HEK293 (cell line): ENCODE measurements at regions not wholly inside any gene's neighbourhood (a gene's known extent, or its start where the extent isn't known, plus 50 kb on each side); places are given as distances from the start of the nearest gene placed in this dataset.

ENCODE experiments used
- CTCF ChIA-PET: fragments of 350-600 bp; formaldehyde crosslinking; extraction: SDS; loops from one replicate; lab custom pipeline; 2021; ENCODE audit warnings: antibody characterized with exemption; lab: Yijun Ruan, JAX
- POLR2A ChIA-PET: fragments of 300-600 bp; formaldehyde crosslinking; extraction: SDS; loops from one replicate; lab custom pipeline; 2020; ENCODE audit warnings: antibody characterized with exemption, inconsistent platforms; lab: Yijun Ruan, JAX
- H3K27ac ChIP-seq: fragments of 200-500 bp; sonication (Bioruptor generic); 2 replicates; pipeline ENCODE4 v1.5.1; 2014; ENCODE audit warnings: low read depth, low read length, control low read depth, inconsistent platforms; ENCODE audit errors: extremely low read depth
- H3K36me3 ChIP-seq, 2 experiments: fragments of 200-500 bp in 1 of 2; sonication (Bioruptor generic) in 1 of 2; 1 replicate in 1 of 2; 2 replicates in 1 of 2; pipeline ENCODE4 v1.5.1; 2014 to 2017; ENCODE audit warnings: inconsistent platforms in 2 of 2, low read length in 2 of 2; ENCODE audit not compliant: control insufficient read depth in 2 of 2, insufficient read depth in 1 of 2
- H3K4me1 ChIP-seq: fragments of 200-500 bp; sonication (Bioruptor generic); 2 replicates; pipeline ENCODE4 v1.5.1; 2014; ENCODE audit warnings: mild to moderate bottlenecking, low read length, inconsistent platforms; ENCODE audit not compliant: control insufficient read depth, insufficient read depth
- H3K4me3 ChIP-seq: 2 replicates; pipeline ENCODE4 v1.5.1; 2011; ENCODE audit warnings: low read depth, mild to moderate bottlenecking, control low read depth, low read length, moderate library complexity
- H3K9me3 ChIP-seq: fragments of 200-500 bp; sonication (Bioruptor generic); 2 replicates; pipeline ENCODE4 v1.5.1; 2014; ENCODE audit warnings: low read depth, low read length, inconsistent platforms; ENCODE audit not compliant: control insufficient read depth, insufficient read depth
- ATF2 ChIP-seq: fragments of 450-650 bp; formaldehyde crosslinking; IDR thresholded peaks from 2 replicates; pipeline ENCODE4 v1.5.1; 2016; ENCODE audit warnings: missing biosample characterization, missing genetic modification characterization, low read depth
- HOXD13 ChIP-seq: sonication (generic); formaldehyde crosslinking; IDR thresholded peaks from 2 replicates; pipeline ENCODE4 v1.8.0; 2022; ENCODE audit warnings: missing genetic modification reagents, borderline replicate concordance
- SCRT1 ChIP-seq: fragments of 450-650 bp; formaldehyde crosslinking; IDR thresholded peaks from 2 replicates; pipeline ENCODE4 v1.5.1; 2016; ENCODE audit warnings: missing biosample characterization, missing genetic modification characterization, borderline replicate concordance
- ZBTB1 ChIP-seq: fragments of 450-650 bp; formaldehyde crosslinking; IDR thresholded peaks from 2 replicates; pipeline ENCODE4 v1.5.1; 2016; ENCODE audit warnings: missing biosample characterization, missing genetic modification characterization
- ZBTB20 ChIP-seq: fragments of 450-650 bp; formaldehyde crosslinking; IDR thresholded peaks from 2 replicates; pipeline ENCODE4 v1.5.1; 2016; ENCODE audit warnings: missing biosample characterization, missing genetic modification characterization
- ZFP37 ChIP-seq: fragments of 450-650 bp; formaldehyde crosslinking; IDR thresholded peaks from 2 replicates; pipeline ENCODE4 v1.5.1; 2016; ENCODE audit warnings: missing biosample characterization, missing genetic modification characterization
- ZNF221 ChIP-seq: fragments of 450-650 bp; formaldehyde crosslinking; IDR thresholded peaks from 2 replicates; pipeline ENCODE4 v1.5.1; 2017; ENCODE audit warnings: missing biosample characterization, missing genetic modification characterization, borderline replicate concordance
- ZNF223 ChIP-seq: fragments of 450-650 bp; formaldehyde crosslinking; IDR thresholded peaks from 2 replicates; pipeline ENCODE4 v1.5.1; 2016; ENCODE audit warnings: missing biosample characterization, missing genetic modification characterization
- ZNF239 ChIP-seq: fragments of 450-650 bp; formaldehyde crosslinking; IDR thresholded peaks from 2 replicates; pipeline ENCODE4 v1.5.1; 2016; ENCODE audit warnings: missing biosample characterization, missing genetic modification characterization
- ZNF26 ChIP-seq: fragments of 450-650 bp; formaldehyde crosslinking; IDR thresholded peaks from 2 replicates; pipeline ENCODE4 v1.5.1; 2016; ENCODE audit warnings: missing biosample characterization, missing genetic modification characterization
- ZNF394 ChIP-seq: fragments of 450-650 bp; formaldehyde crosslinking; IDR thresholded peaks from 2 replicates; pipeline ENCODE4 v1.5.1; 2016; ENCODE audit warnings: missing biosample characterization, missing genetic modification characterization, mild to moderate bottlenecking, moderate library complexity, borderline replicate concordance
- ZNF449 ChIP-seq: fragments of 450-650 bp; formaldehyde crosslinking; IDR thresholded peaks from 2 replicates; pipeline ENCODE4 v1.5.1; 2017; ENCODE audit warnings: missing biosample characterization, mild to moderate bottlenecking, missing genetic modification characterization, moderate library complexity
- ZNF521 ChIP-seq: fragments of 450-650 bp; formaldehyde crosslinking; IDR thresholded peaks from 2 replicates; pipeline ENCODE4 v1.5.1; 2017; ENCODE audit warnings: missing biosample characterization, mild to moderate bottlenecking, missing genetic modification characterization
- ZNF585B ChIP-seq: fragments of 450-650 bp; formaldehyde crosslinking; IDR thresholded peaks from 2 replicates; pipeline ENCODE4 v1.5.1; 2016; ENCODE audit warnings: missing biosample characterization, missing genetic modification characterization
- ZNF596 ChIP-seq: fragments of 450-650 bp; IDR thresholded peaks from 2 replicates; pipeline ENCODE4 v1.5.0; 2018; ENCODE audit warnings: missing biosample characterization, mild to moderate bottlenecking, missing genetic modification characterization, moderate library complexity
- ZNF670 ChIP-seq: fragments of 450-650 bp; formaldehyde crosslinking; IDR thresholded peaks from 2 replicates; pipeline ENCODE4 v1.5.1; 2016; ENCODE audit warnings: missing biosample characterization, missing genetic modification characterization, low read depth
- ZNF707 ChIP-seq: fragments of 450-650 bp; formaldehyde crosslinking; IDR thresholded peaks from 2 replicates; pipeline ENCODE4 v1.5.1; 2016; ENCODE audit warnings: missing biosample characterization, missing genetic modification characterization
- TF ChIP-seq, protein P1 (sequence below): fragments of 450-650 bp; formaldehyde crosslinking; IDR thresholded peaks from 2 replicates; pipeline ENCODE4 v1.5.1; 2016; ENCODE audit warnings: missing biosample characterization, missing genetic modification characterization

DNA sequence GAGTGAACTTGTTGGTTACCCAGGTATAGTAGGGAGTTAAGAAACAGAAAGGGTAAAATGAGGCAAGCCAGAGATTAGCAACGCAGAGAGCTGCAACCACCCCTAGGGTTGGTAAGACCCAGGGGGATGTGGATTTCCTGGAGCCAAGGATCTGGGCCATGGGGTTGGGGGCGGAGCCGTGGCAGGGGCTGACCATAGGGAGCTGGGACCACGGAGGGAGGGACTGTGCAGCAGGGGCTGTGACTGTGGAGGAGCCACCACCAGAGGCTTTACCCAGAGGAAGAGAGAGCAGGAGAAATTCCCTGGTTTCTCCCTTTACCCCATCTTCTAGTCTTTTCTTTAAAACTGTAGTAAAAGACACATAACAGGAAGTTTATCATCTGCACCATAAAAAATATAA, 58.6 kb upstream of the BAIAP2L1 start:
- H3K4me1 ChIP-seq = no peaks in the 10 kb centered on the region
- no peak overlapping the region for H3K27ac ChIP-seq
- H3K9me3 ChIP-seq = no peaks in the 10 kb centered on the region
- ChIA-PET POLR2A (no interaction called here), CTCF (interaction anchor here (0.6 to 1.2 kb wide), 3 partner anchors 38 to 370 kb away, joined by 3 to 4 read pairs (median 3); no protein-coding TSS in a partner anchor)
- H3K4me3 ChIP-seq = no peak overlapping the region
- no peak for TF ChIP-seq ZBTB20
- no peak for TF ChIP-seq ZNF239
- TF ChIP-seq SCRT1 (tag by site-specific recombination) = no peak
- no peak for TF ChIP-seq ZNF670 (tag by site-specific recombination)
- TF ChIP-seq, protein P1, sequence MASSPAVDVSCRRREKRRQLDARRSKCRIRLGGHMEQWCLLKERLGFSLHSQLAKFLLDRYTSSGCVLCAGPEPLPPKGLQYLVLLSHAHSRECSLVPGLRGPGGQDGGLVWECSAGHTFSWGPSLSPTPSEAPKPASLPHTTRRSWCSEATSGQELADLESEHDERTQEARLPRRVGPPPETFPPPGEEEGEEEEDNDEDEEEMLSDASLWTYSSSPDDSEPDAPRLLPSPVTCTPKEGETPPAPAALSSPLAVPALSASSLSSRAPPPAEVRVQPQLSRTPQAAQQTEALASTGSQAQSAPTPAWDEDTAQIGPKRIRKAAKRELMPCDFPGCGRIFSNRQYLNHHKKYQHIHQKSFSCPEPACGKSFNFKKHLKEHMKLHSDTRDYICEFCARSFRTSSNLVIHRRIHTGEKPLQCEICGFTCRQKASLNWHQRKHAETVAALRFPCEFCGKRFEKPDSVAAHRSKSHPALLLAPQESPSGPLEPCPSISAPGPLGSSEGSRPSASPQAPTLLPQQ (tag by site-specific recombination) = no peak
- TF ChIP-seq ZBTB1 (tag by site-specific recombination) = no peak
- no peak for TF ChIP-seq ZNF221 (tag by site-specific recombination)
- no peak for TF ChIP-seq HOXD13 (CRISPR knock-in tag)
- TF ChIP-seq ZNF394 (tag by site-specific recombination) = no peak
- no peak for TF ChIP-seq ZNF596
- no peak for TF ChIP-seq ZFP37
- no peak for TF ChIP-seq ZNF449
- H3K36me3 ChIP-seq = no peaks in the 10 kb centered on the region

DNA sequence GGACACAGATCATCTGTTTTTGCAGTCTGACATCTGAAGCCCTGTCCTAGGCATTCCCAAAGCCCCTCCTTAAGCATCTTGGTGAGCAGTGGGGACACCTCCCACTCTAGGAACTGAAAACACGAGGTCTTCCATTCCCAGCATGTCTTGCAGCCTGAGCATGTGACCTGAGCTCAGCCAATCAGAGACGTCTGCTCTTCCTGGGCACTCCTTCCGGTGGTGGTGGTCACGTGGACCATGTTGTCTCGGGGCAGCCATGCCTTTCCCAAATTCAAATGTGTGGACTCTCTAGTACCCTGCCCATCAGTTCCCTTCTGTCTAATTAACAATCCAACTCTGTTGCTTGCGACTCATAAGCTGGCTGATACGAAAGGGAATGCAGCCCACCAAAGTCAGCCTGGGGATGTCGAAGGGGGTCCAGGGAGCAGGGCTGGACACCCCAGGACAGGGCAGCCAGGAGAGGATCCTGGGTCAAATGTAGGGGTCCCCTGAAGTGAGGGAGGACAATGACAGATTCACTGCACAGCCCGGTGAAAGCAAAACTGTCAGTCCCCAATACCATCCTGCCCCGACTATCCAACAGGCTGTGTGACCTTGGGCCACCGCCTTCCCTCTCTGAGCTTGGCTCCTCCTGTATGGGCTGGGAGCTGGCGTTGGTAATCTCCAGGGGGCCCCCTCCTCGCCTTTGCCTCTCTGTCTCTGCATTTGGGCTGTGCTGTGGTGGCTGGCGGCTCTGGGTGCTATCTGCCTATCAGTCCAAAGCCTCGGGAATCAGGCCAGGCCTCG, 57.4 kb upstream of the BAIAP2L1 start:
- ChIA-PET CTCF (interaction anchor here (0.6 to 1.2 kb wide), 2 partner anchors 37 to 374 kb away, joined by 3 to 4 read pairs; no protein-coding TSS in a partner anchor), POLR2A (interaction anchor here (0.6 to 0.9 kb wide), 3 partner anchors 24 to 422 kb away, joined by 3 to 4 read pairs (median 3); no protein-coding TSS in a partner anchor)
- no peak overlapping the region for H3K27ac ChIP-seq
- TF ChIP-seq ZNF521 (tag by site-specific recombination) = no peak
- TF ChIP-seq ZNF223 (tag by site-specific recombination) = no peak
- TF ChIP-seq ZNF585B (tag by site-specific recombination) = no peak
- TF ChIP-seq ZNF26 (tag by site-specific recombination) = no peak
- TF ChIP-seq ZNF707 (tag by site-specific recombination) = no peak
- no peak for TF ChIP-seq ATF2 (tag by site-specific recombination)
- H3K4me3 ChIP-seq = no peak overlapping the region
- no peaks in the 10 kb centered on the region for H3K4me1 ChIP-seq
- no peaks in the 10 kb centered on the region for H3K36me3 ChIP-seq
- no peaks in the 10 kb centered on the region for H3K9me3 ChIP-seq
